Parathyroid adenoma (tissue), 2 donors: ENCODE measurements at regions not wholly inside any gene's neighbourhood (a gene's known extent, or its start where the extent isn't known, plus 50 kb on each side); places are given as distances from the start of the nearest gene placed in this dataset.
"Not testable (repeated sequence)": the region's sequence is repeated elsewhere in the genome, so short reads cannot be mapped to it uniquely, and the experiment has no call there.

Source experiments
- H2AFZ ChIP-seq: fragments of 300-600 bp; sonication (generic); one replicate; pipeline ENCODE4 v1.7.0; 2017; ENCODE audit warnings: antibody characterized with exemption, mild to moderate bottlenecking
- H3K27ac ChIP-seq: fragments of 300-600 bp; sonication (generic); one replicate; pipeline ENCODE4 v1.7.0; 2017
- H3K27me3 ChIP-seq: fragments of 300-600 bp; sonication (generic); one replicate; pipeline ENCODE4 v1.7.0; 2017; ENCODE audit warnings: low read length; ENCODE audit not compliant: control insufficient read depth, insufficient read depth
- H3K36me3 ChIP-seq: fragments of 300-600 bp; sonication (generic); one replicate; pipeline ENCODE4 v1.7.0; 2017; ENCODE audit warnings: low read length; ENCODE audit not compliant: control insufficient read depth, insufficient read depth
- H3K4me1 ChIP-seq: fragments of 300-600 bp; sonication (generic); one replicate; pipeline ENCODE4 v1.7.0; 2017; ENCODE audit warnings: control low read depth
- H3K4me2 ChIP-seq: fragments of 300-600 bp; sonication (generic); one replicate; pipeline ENCODE4 v1.7.0; 2017; ENCODE audit warnings: low read length
- H3K4me3 ChIP-seq: fragments of 300-600 bp; sonication (generic); one replicate; pipeline ENCODE4 v1.7.0; 2017; ENCODE audit warnings: low read depth, low read length
- H3K79me2 ChIP-seq: fragments of 300-600 bp; sonication (generic); one replicate; pipeline ENCODE4 v1.7.0; 2017; ENCODE audit warnings: control low read depth
- H3K9ac ChIP-seq: fragments of 300-600 bp; sonication (generic); one replicate; pipeline ENCODE4 v1.7.0; 2017; ENCODE audit warnings: mild to moderate bottlenecking
- H3K9me3 ChIP-seq: fragments of 300-600 bp; sonication (generic); one replicate; pipeline ENCODE4 v1.7.0; 2017; ENCODE audit warnings: low read length; ENCODE audit not compliant: control insufficient read depth
- TF ChIP-seq, protein P1 (sequence below): fragments of 300-600 bp; sonication (generic); IDR thresholded peaks from one replicate; pipeline ENCODE4 v1.7.0; 2017; ENCODE audit warnings: antibody characterized with exemption, mild to moderate bottlenecking
- donor health status: primary hyperparathyroidism.

DNA sequence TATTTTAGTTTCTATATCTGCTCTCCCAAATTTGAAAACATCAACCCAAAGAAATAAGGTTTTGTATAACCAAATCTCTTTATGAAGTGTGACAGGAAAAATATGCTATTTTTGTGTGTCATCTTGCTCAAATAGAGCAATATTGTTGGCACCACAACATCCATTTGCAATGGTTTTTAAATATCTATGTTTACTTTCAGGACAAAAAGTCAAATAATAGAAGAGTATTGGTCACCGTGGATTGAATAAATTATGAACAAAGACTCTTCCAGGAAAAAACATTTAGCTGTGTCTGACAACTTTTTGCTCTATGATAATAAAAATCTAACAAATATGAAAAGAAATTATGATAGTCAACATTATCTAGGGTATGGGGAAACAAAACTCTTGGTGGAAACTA is 439.2 kb downstream of the BTG1 start:
- Histone ChIP-seq H3K9ac (no peak overlapping the region), H3K27me3 (no peaks in the 10 kb centered on the region), H3K9me3 (no peaks in the 10 kb centered on the region), H3K36me3 (no peaks in the 10 kb centered on the region), H3K79me2 (no peaks in the 10 kb centered on the region), H3K27ac (no peak overlapping the region), H3K4me1 (no peaks in the 10 kb centered on the region), H2AFZ (no peak overlapping the region), H3K4me3 (no peak overlapping the region), H3K4me2 (no peak overlapping the region)
- TF ChIP-seq, protein P1, sequence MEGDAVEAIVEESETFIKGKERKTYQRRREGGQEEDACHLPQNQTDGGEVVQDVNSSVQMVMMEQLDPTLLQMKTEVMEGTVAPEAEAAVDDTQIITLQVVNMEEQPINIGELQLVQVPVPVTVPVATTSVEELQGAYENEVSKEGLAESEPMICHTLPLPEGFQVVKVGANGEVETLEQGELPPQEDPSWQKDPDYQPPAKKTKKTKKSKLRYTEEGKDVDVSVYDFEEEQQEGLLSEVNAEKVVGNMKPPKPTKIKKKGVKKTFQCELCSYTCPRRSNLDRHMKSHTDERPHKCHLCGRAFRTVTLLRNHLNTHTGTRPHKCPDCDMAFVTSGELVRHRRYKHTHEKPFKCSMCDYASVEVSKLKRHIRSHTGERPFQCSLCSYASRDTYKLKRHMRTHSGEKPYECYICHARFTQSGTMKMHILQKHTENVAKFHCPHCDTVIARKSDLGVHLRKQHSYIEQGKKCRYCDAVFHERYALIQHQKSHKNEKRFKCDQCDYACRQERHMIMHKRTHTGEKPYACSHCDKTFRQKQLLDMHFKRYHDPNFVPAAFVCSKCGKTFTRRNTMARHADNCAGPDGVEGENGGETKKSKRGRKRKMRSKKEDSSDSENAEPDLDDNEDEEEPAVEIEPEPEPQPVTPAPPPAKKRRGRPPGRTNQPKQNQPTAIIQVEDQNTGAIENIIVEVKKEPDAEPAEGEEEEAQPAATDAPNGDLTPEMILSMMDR: no peak

DNA sequence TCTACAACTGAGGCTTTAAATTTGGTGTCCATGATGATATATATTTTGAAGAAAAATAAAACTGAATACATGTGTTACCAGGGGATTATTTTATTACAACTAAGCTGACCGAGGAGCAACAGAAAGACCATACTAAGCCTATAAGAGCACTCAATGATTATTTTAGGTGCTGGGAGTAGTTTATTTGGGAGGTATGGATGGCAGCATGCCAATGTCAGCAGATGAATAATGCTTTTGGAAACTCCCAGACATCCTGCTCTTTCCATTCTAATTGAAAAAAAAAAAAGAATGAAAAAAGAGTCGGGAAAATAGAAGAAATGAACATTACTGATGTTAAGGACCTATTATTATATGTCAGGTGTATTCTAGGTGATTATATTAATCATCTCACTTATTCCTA is 441.2 kb downstream of the BTG1 start:
- H3K27ac ChIP-seq: no peak overlapping the region
- no peak overlapping the region for H3K4me3 ChIP-seq
- no peaks in the 10 kb centered on the region for H3K27me3 ChIP-seq
- no peak overlapping the region for H2AFZ ChIP-seq
- H3K4me1 ChIP-seq: no peaks in the 10 kb centered on the region
- no peak overlapping the region for H3K4me2 ChIP-seq
- TF ChIP-seq, protein P1: no peak
- H3K36me3 ChIP-seq: no peaks in the 10 kb centered on the region
- no peaks in the 10 kb centered on the region for H3K79me2 ChIP-seq
- H3K9me3 ChIP-seq: no peaks in the 10 kb centered on the region
- H3K9ac ChIP-seq: no peak overlapping the region

DNA sequence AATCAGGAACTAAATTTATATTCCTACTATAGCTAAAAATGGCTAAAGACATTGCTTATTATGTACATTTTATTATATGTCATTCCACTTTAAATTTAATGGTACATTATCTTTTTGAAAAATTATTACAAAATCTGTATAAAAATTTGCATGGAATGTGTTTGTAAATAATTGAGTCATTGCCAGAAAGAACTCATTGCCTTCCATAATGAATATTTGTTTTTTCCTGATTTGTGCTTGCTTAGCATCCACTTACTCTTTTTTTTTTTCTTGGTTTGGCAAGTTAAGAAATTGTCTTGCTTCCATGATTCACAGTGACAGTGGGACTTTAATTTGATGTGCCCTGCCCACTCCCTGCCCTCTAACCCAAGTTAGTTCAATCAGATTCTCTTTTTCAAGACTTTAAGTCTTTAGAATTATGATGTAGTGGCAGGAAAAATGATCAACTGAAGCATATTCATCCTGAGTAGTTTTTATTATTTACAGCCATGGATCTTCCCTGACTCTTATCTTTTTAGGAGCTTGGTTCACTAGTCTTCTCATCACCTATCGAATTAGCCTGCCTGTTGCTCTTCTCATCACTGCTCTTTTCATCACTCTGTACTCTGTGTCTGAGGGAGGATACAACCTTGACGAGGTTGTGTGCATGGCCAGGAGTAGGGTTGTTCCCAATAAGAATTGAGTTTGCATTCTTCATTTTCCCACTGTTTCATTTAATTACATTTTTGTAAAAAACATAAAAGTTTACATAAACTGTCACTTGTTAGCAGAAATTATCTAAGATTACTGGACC is 442.0 kb downstream of the BTG1 start:
- Histone ChIP-seq H3K36me3 (no peaks in the 10 kb centered on the region), H3K4me3 (no peak overlapping the region), H3K9ac (no peak overlapping the region), H3K27me3 (no peaks in the 10 kb centered on the region), H3K4me2 (no peak overlapping the region), H2AFZ (no peak overlapping the region), H3K79me2 (no peaks in the 10 kb centered on the region), H3K4me1 (no peaks in the 10 kb centered on the region), H3K9me3 (no peaks in the 10 kb centered on the region), H3K27ac (no peak overlapping the region)
- TF ChIP-seq, protein P1: no peak

DNA sequence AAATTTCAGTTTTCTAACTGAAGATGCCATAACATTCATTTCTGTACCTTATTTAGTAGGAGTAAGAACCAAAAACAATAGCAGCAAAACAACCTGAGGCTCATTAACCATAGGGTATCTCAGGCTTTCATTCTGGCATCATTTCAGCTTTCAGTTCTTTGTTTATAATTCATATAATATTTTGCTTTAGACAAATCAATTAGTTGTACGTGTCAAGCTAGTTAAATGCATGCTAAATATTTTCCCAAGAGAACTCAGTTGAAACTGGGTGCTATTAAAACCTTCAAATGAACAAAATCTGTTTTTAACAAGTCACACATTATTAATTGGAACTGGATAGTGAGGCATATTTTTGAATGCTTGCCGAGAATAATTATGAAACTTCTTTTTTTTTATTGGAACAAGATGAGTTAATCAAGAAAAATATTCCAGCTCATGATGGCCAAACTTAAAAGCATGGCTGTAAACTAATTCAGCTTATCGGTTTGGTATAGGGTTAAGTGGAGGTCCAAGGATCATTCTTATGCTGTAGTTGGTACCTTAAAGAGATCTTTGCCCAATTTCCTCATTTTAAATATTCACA is 442.7 kb downstream of the BTG1 start:
- no peak overlapping the region for H3K27ac ChIP-seq
- H3K4me3 ChIP-seq: no peak overlapping the region
- TF ChIP-seq, protein P1: no peak
- H3K9ac ChIP-seq: no peak overlapping the region
- H3K36me3 ChIP-seq: no peaks in the 10 kb centered on the region
- no peaks in the 10 kb centered on the region for H3K4me1 ChIP-seq
- H3K9me3 ChIP-seq: no peaks in the 10 kb centered on the region
- H3K79me2 ChIP-seq: no peaks in the 10 kb centered on the region
- no peaks in the 10 kb centered on the region for H3K27me3 ChIP-seq
- no peak overlapping the region for H2AFZ ChIP-seq
- H3K4me2 ChIP-seq: no peak overlapping the region

DNA sequence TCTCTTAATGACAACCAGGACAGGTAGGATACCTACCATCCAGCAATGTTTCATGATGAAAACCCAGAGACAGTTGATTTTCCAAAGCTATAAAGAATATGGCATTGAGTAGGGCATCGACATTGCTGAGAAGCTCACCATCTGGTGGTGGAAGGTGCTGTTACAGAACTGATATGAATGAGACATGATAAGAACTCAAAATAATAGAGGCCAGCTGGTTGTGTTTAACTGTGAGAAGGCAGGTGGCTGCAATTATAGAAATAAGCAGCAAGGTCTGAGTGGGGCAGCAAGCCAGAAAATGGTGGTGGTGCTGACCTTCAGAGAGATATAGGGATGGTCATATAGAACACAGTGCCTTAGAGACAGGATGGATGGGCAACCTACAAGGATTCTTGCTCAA is 449.7 kb downstream of the BTG1 start:
- H3K27me3 ChIP-seq: no peaks in the 10 kb centered on the region
- H3K4me2 ChIP-seq: no peak overlapping the region
- H3K4me3 ChIP-seq: no peak overlapping the region
- H3K79me2 ChIP-seq: no peaks in the 10 kb centered on the region
- H2AFZ ChIP-seq: no peak overlapping the region
- TF ChIP-seq, protein P1: no peak
- H3K4me1 ChIP-seq: no peaks in the 10 kb centered on the region
- H3K36me3 ChIP-seq: no peaks in the 10 kb centered on the region
- H3K27ac ChIP-seq: no peak overlapping the region
- no peaks in the 10 kb centered on the region for H3K9me3 ChIP-seq
- no peak overlapping the region for H3K9ac ChIP-seq

DNA sequence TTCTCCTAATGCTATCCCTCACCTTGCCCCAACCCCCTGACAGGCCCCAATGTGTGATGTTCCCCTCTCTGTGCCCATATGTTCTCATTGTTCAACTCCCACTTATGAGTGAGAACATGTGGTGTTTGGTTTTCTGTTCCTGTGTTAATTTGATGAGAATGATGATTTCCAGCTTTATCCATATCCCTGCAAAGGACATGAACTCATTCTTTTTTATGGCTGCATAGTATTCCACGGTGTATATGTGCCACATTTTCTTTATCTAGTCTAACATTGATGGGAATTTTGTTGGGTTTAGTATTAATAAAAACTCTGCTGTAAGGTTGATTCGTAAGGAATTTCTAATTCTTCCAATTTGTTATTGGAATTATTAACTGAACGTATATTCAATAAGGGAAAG is 450.2 kb downstream of the BTG1 start:
- H3K9me3 ChIP-seq, H3K79me2 ChIP-seq, H3K36me3 ChIP-seq, H3K9ac ChIP-seq, H3K4me3 ChIP-seq, H2AFZ ChIP-seq, H3K4me1 ChIP-seq, H3K4me2 ChIP-seq, H3K27me3 ChIP-seq, H3K27ac ChIP-seq: not testable (repeated sequence)
